ENCODE measurements at regions not wholly inside any gene's neighbourhood (a gene's known extent, or its start where the extent isn't known, plus 50 kb on each side); places are given as distances from the start of the nearest gene placed in this dataset.
A peak's percentile ranks its signal among the peaks of the same experiment; 100 is the strongest.

GRCh38 chr5:54651482-54652076, 134.0 kb downstream of the SNX18 start:
- Histone ChIP-seq H3K4me1 (peaks cover under 1 to 27% (median 19%) of the 10 kb centered on the region in 3 donors), H3K27ac (peak overlapping the region in 1 of 4 donors; percentile 40), H3K4me3 (no peak overlapping the region), H3K9me3 (no peaks in the 10 kb centered on the region), H3K36me3 (no peaks in the 10 kb centered on the region), H3K27me3 (no peaks in the 10 kb centered on the region)
- TF ChIP-seq POLR2A (IDR thresholded peaks at IDR 0.05) (no peak), CTCF (IDR thresholded peaks at IDR 0.05) (no peak)
- no peak for DNase-seq
- intact Hi-C loops (cut with DNase I), result no loop called here
- WGBS, 2 donors, result 29 to 41% methylated on average over 5 to 6 of the region's 6 CpGs

DNA sequence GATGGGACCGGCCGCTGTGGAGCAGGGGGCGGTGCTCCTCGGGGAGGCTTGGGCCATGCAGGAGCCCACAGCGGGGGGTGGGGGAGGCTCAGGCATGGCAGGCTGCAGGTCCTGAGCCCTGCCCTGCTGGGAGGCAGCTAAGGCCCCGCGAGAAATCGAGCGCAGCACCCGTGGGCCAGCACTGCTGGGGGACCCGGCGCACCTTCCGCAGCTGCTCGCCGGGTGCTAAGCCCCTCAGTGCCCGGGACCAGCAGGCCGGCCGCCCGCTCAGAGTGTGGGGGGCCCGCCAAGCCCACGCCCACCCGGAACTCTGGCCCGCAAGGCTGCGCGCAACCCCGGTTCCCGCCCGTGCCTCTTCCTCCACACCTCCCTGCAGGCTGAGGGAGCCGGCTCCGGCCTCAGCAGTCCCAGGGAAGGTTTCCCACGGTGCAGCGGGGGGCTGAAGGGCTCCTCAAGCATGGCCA, 131.5 kb downstream of the SNX18 start:
- H3K4me3 ChIP-seq, result no peak overlapping the region
- WGBS, 2 donors, result 80% methylated on average over 1 of the region's 32 CpGs; no CpG with 5 or more reads in 1 of the 2 donors
- no peaks in the 10 kb centered on the region for H3K9me3 ChIP-seq
- no peak for TF ChIP-seq POLR2A (IDR thresholded peaks at IDR 0.05)
- TF ChIP-seq CTCF (IDR thresholded peaks at IDR 0.05), result no peak
- no peaks in the 10 kb centered on the region for H3K36me3 ChIP-seq
- intact Hi-C loops (cut with DNase I), result no loop called here
- peaks cover 9 to 48% (median 39%) of the 10 kb centered on the region in 3 donors for H3K4me1 ChIP-seq
- H3K27me3 ChIP-seq, result no peaks in the 10 kb centered on the region
- no peak for DNase-seq
- no peak overlapping the region for H3K27ac ChIP-seq

- intact Hi-C loops (cut with DNase I), result no loop called here
- no peaks in the 10 kb centered on the region for H3K9me3 ChIP-seq
- peaks cover 15 to 47% (median 42%) of the 10 kb centered on the region in 3 donors for H3K4me1 ChIP-seq
- WGBS, 2 donors, result 25 to 33% methylated on average over 11 to 14 of the region's 14 CpGs
- H3K27ac ChIP-seq, result peak overlapping the region; percentile 61 to 89 (median 84)
- peak; percentile 43 for DNase-seq
- H3K27me3 ChIP-seq, result no peaks in the 10 kb centered on the region
- TF ChIP-seq POLR2A (IDR thresholded peaks at IDR 0.05) (peak in 1 of 4 donors; percentile 22), CTCF (IDR thresholded peaks at IDR 0.05) (peak in 2 of 6 experiments; percentile 17 to 28)
- H3K36me3 ChIP-seq, result no peaks in the 10 kb centered on the region
- H3K4me3 ChIP-seq, result peak overlapping the region in 1 of 4 donors; percentile 27
Measured at GRCh38 chr5:54646356-54647101, 129.0 kb downstream of the SNX18 start.

DNA sequence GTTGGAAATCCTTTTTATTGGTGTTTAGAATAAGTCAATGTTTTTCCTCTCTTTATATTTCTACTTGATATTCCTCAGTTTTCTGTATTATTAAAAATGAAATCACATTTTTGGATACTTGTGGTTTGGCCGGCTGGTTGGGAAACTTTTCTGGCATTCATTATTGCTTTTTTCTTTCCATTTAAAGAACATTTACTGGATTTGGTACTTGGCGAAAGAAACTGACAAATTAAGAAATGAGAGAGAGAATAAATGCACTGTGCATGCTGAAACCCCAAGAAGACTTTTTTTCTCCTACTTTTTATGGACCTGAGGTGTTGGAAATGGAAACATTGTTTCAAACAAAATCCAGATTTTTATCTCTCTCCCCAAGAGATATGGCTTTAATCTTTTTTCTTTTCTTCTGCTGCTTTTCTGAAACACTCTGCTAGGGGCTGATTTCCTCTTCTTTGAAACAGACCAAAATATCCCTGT, 128.4 kb downstream of the SNX18 start:
- Histone ChIP-seq H3K27ac (peak overlapping the region; percentile 61 to 89 (median 84)), H3K27me3 (no peaks in the 10 kb centered on the region), H3K4me1 (peaks cover 15 to 43% (median 39%) of the 10 kb centered on the region in 3 donors), H3K4me3 (peak overlapping the region in 1 of 4 donors; percentile 27), H3K36me3 (no peaks in the 10 kb centered on the region), H3K9me3 (no peaks in the 10 kb centered on the region)
- DNase-seq, result no peak
- 43 to 48% methylated on average over 2 of the region's 2 CpGs for WGBS, 2 donors
- intact Hi-C loops (cut with DNase I), result no loop called here
- TF ChIP-seq POLR2A (IDR thresholded peaks at IDR 0.05) (no peak), CTCF (IDR thresholded peaks at IDR 0.05) (no peak)

DNA sequence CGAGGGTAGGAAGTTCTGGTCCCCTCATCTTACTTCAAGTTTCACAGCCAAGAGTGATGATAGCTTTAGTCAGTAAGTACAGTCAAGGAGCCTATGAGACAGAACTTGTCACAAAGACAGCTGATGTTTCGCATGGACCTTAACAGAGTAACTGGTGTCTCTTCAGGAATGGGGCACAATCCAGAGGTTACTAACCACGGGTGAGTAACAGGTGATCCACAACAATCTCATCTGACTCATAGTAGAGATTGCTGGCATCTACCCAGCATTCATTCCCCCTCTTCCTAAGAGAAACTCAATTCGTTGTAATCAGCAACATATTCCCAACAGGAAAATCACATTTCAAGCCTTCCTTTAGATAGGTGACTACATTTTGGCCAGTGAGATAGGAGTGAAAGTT, 126.7 kb downstream of the SNX18 start:
- no peak for DNase-seq
- Histone ChIP-seq H3K36me3 (no peaks in the 10 kb centered on the region), H3K27ac (peak overlapping the region in 3 of 4 donors; percentile 31 to 85 (median 83)), H3K27me3 (no peaks in the 10 kb centered on the region), H3K4me3 (no peak overlapping the region), H3K9me3 (no peaks in the 10 kb centered on the region), H3K4me1 (peaks cover 15 to 43% (median 39%) of the 10 kb centered on the region in 3 donors)
- intact Hi-C loops (cut with DNase I), result no loop called here
- TF ChIP-seq POLR2A (IDR thresholded peaks at IDR 0.05) (no peak), CTCF (IDR thresholded peaks at IDR 0.05) (no peak)
- 53 to 54% methylated on average over 4 of the region's 4 CpGs for WGBS, 2 donors
